ENCODE measurements at regions not wholly inside any gene's neighbourhood (a gene's known extent, or its start where the extent isn't known, plus 50 kb on each side); places are given as distances from the start of the nearest gene placed in this dataset.
"Not testable (repeated sequence)": the region's sequence is repeated elsewhere in the genome, so short reads cannot be mapped to it uniquely, and the experiment has no call there.

DNA sequence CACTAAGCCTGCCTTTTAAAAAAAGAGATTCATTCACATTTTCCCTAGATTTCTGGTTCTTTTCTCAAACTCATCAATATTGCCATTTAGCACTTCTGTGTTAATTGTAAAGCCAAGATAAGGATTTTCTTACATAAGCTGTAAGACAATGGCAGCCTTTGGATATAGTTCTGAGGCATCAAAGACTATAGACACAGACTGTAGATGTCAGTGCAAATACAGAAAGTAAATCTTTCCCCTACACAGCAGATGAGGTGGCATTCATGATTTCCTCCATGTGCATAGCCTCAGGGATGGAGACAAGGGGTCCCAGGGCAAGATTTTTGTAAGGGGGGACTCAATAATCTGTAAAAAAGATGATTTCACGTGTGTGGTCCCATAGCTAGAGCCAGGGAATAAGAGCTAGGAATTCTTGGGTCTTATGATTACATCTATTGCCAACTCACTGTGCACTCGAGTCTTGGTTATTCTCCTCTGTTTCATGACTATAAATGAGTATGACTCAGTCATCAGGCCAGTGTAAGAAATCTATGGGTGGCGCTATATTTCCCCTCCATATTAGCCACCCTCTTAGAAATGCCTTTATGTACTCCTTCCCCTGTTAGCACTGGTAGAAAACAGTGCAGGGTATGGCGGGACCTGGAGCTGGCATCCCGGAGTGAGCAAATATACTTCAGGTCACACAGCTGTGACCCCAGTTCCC, 207.5 kb downstream of the EXOC5 start:
- no peak for DNase-seq (ENCODE audit: low spot score)

GRCh38 chr14:57060276-57060955, 208.3 kb downstream of the EXOC5 start:
- DNase-seq (ENCODE audit: low spot score): no peak

- DNase-seq (ENCODE audit: low spot score): no peak
Measured at GRCh38 chr14:57058319-57058718, 210.4 kb downstream of the EXOC5 start.

DNA sequence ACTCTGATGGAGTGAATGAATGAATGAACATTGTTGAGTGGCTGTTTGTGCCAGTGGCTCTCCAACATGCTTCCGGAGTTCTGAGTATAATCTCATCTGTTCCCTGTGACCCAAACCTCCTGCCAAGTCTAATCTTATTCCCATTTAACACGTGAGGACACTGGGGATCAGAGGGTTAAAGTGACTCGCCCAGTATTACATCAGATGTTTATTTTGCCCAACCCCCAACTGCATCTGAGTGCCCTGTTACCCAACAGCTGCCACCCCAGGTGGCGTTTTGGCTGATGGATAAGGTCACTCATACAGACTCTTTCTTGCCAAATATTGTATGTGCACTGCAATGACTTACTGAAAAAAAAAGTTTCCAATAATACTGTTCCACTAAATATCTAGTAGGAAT, 210.9 kb downstream of the EXOC5 start:
- DNase-seq (ENCODE audit: low spot score): no peak

DNA sequence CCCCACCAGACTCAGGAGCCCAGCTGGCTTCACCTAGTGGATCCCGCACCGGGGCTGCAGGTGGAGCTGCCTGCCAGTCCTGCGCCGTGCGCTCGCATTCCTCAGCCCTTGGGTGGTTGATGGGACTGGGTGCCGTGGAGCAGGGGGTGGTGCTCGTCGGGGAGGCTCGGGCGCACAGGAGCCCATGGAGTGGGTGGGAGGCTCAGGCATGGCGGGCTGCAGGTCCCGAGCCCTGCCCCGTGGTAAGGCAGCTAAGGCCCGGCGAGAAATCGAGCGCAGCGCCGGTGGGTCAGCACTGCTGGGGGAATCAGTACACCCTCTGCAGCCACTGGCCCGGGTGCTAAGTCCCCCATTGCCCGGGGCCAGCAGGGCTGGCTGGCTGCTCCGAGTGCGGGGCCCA, 212.2 kb downstream of the EXOC5 start:
- not testable (repeated sequence) for DNase-seq (ENCODE audit: low spot score)

DNA sequence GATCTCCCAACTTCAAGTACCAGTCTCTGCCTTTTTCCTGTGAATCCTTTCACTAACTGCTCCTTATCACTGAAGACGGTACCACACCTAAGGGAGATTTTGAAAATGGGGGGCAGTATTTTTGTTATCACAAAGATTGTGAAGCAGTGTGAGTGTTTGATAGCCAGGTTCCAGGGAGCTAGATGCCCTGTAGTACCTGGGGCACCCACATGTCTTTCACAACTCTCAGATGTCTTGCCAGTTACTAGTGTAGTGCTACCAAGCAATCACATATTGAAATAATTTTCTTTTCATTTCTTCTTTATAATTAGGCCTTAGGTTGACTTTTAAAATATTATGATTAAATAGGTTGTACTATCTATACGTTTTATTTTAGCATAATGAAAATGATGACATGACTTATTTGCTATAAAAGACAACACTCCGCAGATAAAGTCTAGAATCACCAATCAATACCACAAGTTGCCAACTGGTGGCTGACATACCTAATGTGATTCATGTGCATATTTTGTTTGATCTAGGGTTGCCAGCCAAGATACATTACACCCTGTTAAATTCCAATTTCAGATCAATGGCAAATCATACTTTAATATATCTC, 215.9 kb downstream of the EXOC5 start:
- DNase-seq (ENCODE audit: low spot score): no peak

DNA sequence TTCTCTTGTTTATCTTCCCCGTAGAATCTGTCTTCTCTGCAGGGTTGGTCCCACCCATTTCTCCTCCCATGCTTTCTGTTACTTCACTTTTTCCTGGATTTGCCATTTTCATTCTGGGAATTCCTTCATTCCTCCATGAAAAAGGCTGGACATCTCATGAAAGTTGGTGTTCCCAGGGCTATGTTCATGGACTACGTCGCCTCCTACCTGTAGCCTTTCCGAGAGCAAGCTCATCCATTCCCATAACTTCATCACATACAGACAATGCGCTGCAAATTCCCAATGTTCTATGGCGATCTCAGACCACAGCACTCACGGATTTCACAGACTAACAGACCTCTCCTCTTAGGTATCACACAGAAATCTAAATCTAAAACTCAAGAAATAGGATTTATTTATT, 217.1 kb downstream of the EXOC5 start:
- no peak for DNase-seq (ENCODE audit: low spot score)

DNA sequence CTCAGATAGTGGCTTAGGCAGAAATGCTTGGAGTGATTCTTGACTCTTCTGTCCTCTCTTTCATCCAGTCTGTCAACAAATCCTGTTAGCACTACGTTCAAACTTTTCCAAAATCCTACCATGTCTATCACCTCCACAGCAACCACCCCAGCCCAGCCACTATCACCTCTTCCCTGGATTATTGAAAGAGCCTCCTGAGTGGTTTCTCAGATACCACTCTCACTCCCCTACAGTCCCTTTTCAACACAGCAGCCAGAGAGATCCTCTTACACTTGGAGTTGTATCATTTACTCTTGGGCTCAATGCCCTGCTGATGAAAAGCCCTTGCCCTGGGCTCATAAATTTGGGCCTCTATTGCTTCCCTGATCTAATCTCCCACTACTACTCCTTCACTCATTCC, 218.9 kb downstream of the EXOC5 start:
- no peak for DNase-seq (ENCODE audit: low spot score)

- DNase-seq (ENCODE audit: low spot score): no peak
Measured at GRCh38 chr14:57046175-57046574, 222.5 kb downstream of the EXOC5 start.

GRCh38 chr14:57044101-57044973, 224.4 kb downstream of the EXOC5 start:
- not testable (repeated sequence) for DNase-seq (ENCODE audit: low spot score)

DNA sequence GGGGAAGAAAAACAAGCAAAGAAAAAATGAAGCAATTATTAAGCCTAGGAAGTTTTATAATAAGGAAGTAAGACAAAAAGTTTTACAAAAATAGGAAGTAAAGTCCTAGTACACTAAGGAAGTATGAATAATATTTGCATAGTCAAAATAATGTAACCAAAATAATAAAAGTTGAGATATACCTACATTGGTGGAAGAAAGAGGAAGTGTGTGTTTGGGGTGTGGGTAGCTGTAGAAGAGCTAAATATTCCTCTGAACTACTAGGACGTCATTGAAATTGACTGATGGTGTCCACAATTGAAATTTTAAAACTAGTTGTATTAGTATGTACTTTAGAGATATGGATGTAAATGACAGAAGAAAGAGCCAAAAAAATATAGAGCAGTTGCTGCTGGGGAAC, 228.4 kb upstream of the OTX2 start:
- DNase-seq (ENCODE audit: low spot score): no peak

DNA sequence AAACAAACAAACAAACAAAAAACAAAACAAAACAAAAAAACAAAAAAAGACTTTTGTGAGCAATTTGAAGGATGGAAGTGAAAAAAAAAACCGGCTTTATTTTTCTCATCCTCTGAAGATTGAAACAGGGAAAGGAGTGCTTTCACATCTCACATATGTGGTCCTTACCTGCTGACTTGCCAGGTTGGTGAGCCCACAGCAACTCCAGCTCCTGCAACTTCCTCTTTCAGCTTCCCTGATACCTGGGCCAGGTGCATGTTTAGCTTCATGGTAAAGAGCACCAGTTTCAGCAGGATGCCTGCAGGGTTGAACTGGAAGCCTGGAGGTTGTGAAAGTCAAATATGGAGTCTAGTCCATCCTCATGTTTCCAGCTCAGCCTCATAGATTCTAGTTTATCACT, 221.2 kb upstream of the OTX2 start:
- DNase-seq (ENCODE audit: low spot score): no peak

DNA sequence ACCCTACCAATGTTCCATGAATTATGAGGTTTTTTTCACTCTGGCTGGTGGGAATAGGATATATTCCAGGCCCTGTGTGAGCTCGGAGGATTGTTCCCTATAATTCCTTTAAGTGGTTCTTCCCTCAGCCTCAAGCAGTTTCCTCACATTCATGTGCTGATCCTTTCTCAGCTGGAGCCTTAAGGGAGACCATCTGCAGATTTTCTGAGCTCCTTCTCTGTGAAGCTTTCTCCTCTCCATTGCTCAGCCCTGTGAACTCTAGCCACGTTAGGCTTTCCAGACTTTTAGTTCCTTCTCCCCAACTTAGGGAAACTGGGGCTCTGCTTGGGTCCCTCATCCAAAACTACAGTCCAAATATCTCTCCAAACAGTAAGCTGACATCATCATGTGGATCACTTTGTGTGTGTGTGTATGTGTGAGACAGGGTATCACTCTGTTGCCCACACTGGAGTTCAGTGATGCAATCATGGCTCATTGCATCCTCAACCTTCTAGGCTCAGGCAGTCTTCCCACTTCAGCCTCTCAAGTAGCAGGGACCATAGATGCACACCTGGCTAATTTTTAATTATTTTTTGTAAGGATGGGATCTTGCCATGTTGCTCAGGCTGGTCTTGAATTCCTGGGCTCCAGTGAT, 219.5 kb upstream of the OTX2 start:
- no peak for DNase-seq (ENCODE audit: low spot score)

DNA sequence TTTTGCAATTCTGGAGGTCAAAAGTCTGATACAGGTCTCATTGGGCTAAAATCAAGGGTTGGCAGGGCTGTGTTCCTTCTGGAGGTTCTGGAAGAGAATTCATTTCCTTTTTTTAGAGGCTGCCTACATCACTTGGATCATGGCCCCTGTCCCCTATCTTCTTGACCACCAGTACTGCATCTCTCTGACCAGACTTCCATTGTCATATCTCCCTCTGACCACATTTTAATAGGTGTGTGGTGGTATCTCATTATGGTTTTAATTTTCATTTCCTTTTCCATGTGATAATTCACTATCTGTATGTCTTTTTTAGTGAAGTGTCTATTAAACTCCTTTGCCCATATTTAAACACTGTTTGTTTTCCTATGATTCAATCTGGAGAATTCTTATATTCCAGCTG, 215.2 kb upstream of the OTX2 start:
- DNase-seq (ENCODE audit: low spot score): no peak

GRCh38 chr14:57022608-57023007, 212.3 kb upstream of the OTX2 start:
- DNase-seq (ENCODE audit: low spot score): no peak

- no peak for DNase-seq (ENCODE audit: low spot score)
Measured at GRCh38 chr14:57018065-57018464, 207.8 kb upstream of the OTX2 start.

GRCh38 chr14:57013987-57014386, 203.7 kb upstream of the OTX2 start:
- DNase-seq (ENCODE audit: low spot score): no peak

DNA sequence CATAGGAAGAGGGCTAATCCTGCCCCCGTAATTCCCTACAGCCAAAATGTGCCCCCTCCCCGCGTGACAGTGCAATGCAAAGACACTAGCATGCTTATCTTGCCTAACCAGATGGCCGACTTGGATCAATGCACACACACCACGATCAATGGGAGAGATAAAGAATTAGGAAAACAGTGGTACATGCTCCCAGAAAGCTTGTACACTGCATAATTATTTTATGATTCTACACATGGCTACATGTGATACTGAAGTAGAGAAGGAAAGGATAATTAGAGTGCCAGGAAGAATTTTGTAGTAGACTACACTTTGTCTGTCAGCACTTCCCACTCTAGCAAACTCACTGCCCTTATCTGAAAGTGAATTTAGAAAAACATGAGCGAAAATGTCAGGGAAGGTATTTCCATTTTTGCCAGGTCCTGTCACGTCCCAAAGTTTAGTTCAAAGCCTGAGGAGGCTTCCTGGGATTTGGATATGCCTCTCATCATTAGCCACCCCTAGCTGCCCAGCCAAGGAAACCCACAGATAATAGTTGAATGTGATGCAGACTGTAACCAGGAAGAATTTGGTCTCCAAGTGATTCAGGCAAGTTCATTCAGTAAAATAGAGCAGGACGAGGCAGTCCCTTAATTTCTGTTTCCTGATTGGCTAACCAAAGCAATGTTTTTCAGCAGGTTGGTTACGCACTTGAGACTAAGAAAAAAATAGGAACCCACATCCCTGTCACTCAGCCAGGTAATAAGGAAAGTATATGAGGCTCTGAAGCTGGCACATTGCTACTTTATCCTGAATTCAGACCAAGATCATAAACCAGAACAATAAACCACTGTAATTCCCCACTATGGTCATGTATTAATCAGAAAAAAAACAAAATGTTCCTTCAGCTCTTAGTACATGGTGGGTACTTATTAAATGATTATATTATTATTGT, 199.6 kb upstream of the OTX2 start:
- peak; percentile 8 for DNase-seq (ENCODE audit: low spot score)

GRCh38 chr14:57008534-57008933, 198.3 kb upstream of the OTX2 start:
- no peak for DNase-seq (ENCODE audit: low spot score)

GRCh38 chr14:56998728-56999127, 188.4 kb upstream of the OTX2 start:
- no peak for DNase-seq (ENCODE audit: low spot score)

Measured in Ammon's horn (tissue), 1 donor.